HG02884 (cell line): ENCODE measurements at regions not wholly inside any gene's neighbourhood (a gene's known extent, or its start where the extent isn't known, plus 50 kb on each side); places are given as distances from the start of the nearest gene placed in this dataset.
A peak's percentile ranks its signal among the peaks of the same experiment; 100 is the strongest.

Experiments used
- ATAC-seq: cut with Tn5 transposase; IDR thresholded peaks from one replicate; pipeline ENCODE4 v1.9.1; 2021; ENCODE audit warnings: mild to moderate bottlenecking, moderate library complexity; ENCODE audit not compliant: unreplicated experiment

- no peak for ATAC-seq
These were observed 268.7 kb downstream of the ZEB1 start for GRCh38 chr10:31587691-31588090.

DNA sequence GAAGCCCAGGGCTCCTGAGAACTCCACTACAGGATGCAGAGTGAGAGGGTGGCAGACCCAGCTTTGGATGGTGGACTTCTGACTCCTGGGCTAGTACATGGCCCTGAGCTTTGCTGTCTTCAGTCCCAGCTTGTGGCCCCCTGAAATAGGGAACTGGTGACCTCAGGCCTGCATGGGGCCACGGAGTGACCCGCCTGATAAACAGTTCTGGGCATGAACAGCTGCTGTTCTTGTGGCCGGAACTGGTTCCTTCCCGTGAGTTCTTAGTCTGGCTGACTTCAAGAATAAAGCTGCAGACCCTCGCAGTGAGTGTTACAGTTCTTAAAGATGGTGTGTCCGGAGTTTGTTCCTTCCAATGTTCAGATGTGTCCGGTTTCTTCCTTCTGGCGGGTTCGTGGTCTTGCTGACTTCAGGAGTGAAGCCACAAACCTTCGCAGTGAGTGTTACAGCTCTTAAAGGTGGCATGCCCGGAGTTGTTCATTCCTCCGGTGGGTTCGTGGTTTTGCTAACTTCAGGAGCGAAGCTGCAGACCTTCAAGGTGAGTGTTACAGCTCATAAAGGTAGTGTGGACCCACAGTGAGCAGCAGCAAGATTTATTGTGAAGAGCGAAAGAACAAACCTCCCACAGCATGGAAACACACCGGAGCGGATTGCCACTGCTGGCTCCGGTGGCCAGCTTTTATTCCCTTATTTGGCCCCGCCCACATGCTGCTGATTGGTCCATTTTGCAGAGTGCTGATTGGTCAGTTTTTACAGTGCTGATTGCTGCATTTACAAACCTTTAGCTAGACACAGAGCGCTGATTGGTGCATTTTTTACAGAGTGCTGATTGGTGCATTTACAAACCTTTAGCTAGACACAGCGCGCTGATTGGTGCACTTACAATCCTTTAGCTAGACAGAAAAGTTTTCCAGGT, 268.0 kb downstream of the ZEB1 start:
- no peak for ATAC-seq

GRCh38 chr10:31584876-31585275, 265.9 kb downstream of the ZEB1 start:
- ATAC-seq = no peak

GRCh38 chr10:31584098-31584631, 265.1 kb downstream of the ZEB1 start:
- ATAC-seq = no peak

DNA sequence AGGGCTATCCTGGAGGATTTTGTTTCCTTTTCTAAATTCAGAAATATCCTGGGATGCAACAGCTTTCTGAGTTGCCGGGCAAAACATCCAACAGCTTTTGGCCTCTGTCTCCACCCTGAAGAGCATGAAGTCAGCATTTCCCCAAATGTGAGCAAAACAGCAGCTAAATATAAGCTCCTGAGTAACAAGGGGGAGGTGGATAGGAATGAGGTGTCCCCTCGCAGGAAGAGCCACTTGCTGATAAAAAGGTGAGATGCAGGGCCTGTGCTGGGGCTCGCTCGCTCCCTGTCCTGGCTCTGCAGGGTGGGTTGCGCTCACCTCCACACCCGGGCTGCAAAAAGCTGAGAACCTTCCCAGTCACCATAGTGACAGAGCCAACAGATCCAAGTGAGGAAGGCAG, 264.3 kb downstream of the ZEB1 start:
- ATAC-seq = no peak

GRCh38 chr10:31582365-31583052, 263.5 kb downstream of the ZEB1 start:
- no peak for ATAC-seq

DNA sequence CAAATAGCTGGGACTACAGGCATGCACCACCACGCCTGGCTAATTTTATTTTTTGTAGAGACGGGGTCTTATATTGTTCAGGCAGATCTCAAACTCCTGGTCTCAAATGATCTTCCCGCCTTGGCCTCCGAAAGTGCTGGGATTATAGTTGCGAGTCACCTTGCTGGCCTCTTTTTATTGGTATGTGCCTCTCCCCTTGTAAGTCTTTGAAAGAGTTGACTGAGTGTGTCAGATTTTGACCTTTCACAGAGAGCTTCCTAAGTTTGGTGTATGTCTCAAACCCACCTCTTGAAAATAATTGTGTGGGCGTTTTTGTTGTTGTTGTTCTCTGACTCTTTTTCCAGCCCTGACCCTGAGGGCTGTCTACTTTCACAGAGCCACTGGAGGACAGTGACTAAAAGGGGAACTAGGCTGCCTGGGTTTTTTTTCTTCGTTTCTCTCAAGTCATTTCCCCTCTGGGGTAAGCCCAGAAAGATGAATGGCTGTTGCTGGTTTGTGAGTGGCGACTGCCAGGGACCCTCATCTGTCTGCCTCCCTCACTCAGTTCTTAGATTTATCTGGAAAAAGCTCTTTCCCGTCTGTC, 262.8 kb downstream of the ZEB1 start:
- ATAC-seq = peak; percentile 87

DNA sequence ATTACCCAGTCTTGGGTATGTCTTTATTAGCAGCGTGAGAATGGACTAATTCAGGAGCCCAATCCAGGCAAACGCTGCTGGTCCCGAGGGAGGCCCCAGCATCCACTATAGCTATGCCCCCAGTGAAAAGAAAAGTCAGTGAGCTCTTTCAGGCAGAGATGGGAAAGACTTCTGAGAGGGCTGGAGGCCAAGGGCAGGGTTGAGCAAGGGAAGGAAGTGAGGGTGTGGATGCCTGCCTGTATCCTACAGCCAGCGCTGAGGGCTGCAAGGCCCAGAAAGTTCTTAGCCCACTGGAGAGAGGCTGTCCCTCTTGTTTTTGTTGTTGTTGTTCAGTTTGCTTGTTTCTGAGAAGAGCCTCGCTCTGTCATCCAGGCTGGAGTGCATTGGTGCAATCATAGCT, 261.6 kb downstream of the ZEB1 start:
- ATAC-seq = no peak
